ENCODE measurements at regions not wholly inside any gene's neighbourhood (a gene's known extent, or its start where the extent isn't known, plus 50 kb on each side); places are given as distances from the start of the nearest gene placed in this dataset.

GRCh38 chr4:30815685-30816084 lies 95.5 kb downstream of the PCDH7 start:
- Histone ChIP-seq H3K27me3 (no peaks in the 10 kb centered on the region), H3K9me3 (no peaks in the 10 kb centered on the region), H3K4me3 (no peak overlapping the region), H3K36me3 (no peaks in the 10 kb centered on the region), H3K27ac (no peak overlapping the region), H3K4me1 (no peaks in the 10 kb centered on the region)
- no peak for TF ChIP-seq CTCF (IDR thresholded peaks at IDR 0.05)
- no peak for TF ChIP-seq POLR2AphosphoS5 (IDR thresholded peaks at IDR 0.05)
- no peak for TF ChIP-seq EP300 (IDR thresholded peaks at IDR 0.05)
- TF ChIP-seq POLR2A (IDR thresholded peaks at IDR 0.05), result no peak
- intact Hi-C loops (cut with DNase I; ENCODE audit: low total_unique reads), result no loop called here
- no peak for DNase-seq
- WGBS, 5 donors, result 77 to 93% (median 90%) methylated on average over 2 of the region's 2 CpGs

GRCh38 chr4:30817447-30817846 lies 97.3 kb downstream of the PCDH7 start:
- H3K36me3 ChIP-seq, result no peaks in the 10 kb centered on the region
- intact Hi-C loops (cut with DNase I; ENCODE audit: low total_unique reads), result no loop called here
- 35 to 48% (median 40%) methylated on average over 1 of the region's 1 CpG for WGBS, 5 donors
- TF ChIP-seq POLR2AphosphoS5 (IDR thresholded peaks at IDR 0.05), result no peak
- no peak for TF ChIP-seq POLR2A (IDR thresholded peaks at IDR 0.05)
- no peak for TF ChIP-seq CTCF (IDR thresholded peaks at IDR 0.05)
- TF ChIP-seq EP300 (IDR thresholded peaks at IDR 0.05), result no peak
- no peak for DNase-seq
- H3K27ac ChIP-seq, result no peak overlapping the region
- H3K4me3 ChIP-seq, result no peak overlapping the region
- no peaks in the 10 kb centered on the region for H3K27me3 ChIP-seq
- no peaks in the 10 kb centered on the region for H3K9me3 ChIP-seq
- H3K4me1 ChIP-seq, result no peaks in the 10 kb centered on the region

GRCh38 chr4:30818541-30818940 lies 98.4 kb downstream of the PCDH7 start:
- Histone ChIP-seq H3K4me1 (no peaks in the 10 kb centered on the region), H3K9me3 (no peaks in the 10 kb centered on the region), H3K27me3 (no peaks in the 10 kb centered on the region), H3K27ac (no peak overlapping the region), H3K4me3 (no peak overlapping the region), H3K36me3 (no peaks in the 10 kb centered on the region)
- intact Hi-C loops (cut with DNase I; ENCODE audit: low total_unique reads), result no loop called here
- DNase-seq, result no peak
- no peak for TF ChIP-seq CTCF (IDR thresholded peaks at IDR 0.05)
- TF ChIP-seq POLR2A (IDR thresholded peaks at IDR 0.05), result no peak
- TF ChIP-seq EP300 (IDR thresholded peaks at IDR 0.05), result no peak

GRCh38 chr4:30821275-30821674 lies 101.1 kb downstream of the PCDH7 start:
- H3K4me1 ChIP-seq, result no peaks in the 10 kb centered on the region
- 90 to 96% (median 92%) methylated on average over 4 of the region's 4 CpGs for WGBS, 5 donors
- H3K4me3 ChIP-seq, result no peak overlapping the region
- intact Hi-C loops (cut with DNase I; ENCODE audit: low total_unique reads), result no loop called here
- H3K36me3 ChIP-seq, result no peaks in the 10 kb centered on the region
- TF ChIP-seq POLR2A (IDR thresholded peaks at IDR 0.05), result no peak
- no peak for TF ChIP-seq POLR2AphosphoS5 (IDR thresholded peaks at IDR 0.05)
- no peak for TF ChIP-seq EP300 (IDR thresholded peaks at IDR 0.05)
- TF ChIP-seq CTCF (IDR thresholded peaks at IDR 0.05), result no peak
- no peaks in the 10 kb centered on the region for H3K27me3 ChIP-seq
- no peak overlapping the region for H3K27ac ChIP-seq
- no peak for DNase-seq
- no peaks in the 10 kb centered on the region for H3K9me3 ChIP-seq

Data from stomach (tissue), 8 donors.